MM.1S (cell line): ENCODE measurements at regions not wholly inside any gene's neighbourhood (a gene's known extent, or its start where the extent isn't known, plus 50 kb on each side); places are given as distances from the start of the nearest gene placed in this dataset.

Experiments
- EZH2 ChIP-seq: fragments of 300-600 bp; sonication (generic); optimal IDR thresholded peaks from 2 replicates; pipeline ENCODE3; 2017; ENCODE audit warnings: low read depth, mild to moderate bottlenecking, antibody characterized with exemption, low read length, mixed read lengths
- EZH2phosphoT487 ChIP-seq: fragments of 300-600 bp; sonication (generic); IDR thresholded peaks from 2 replicates; pipeline ENCODE4 v1.6.1; 2018; ENCODE audit warnings: antibody characterized with exemption, low read length
- TF ChIP-seq, protein P1 (sequence below): fragments of 300-600 bp; sonication (generic); IDR thresholded peaks from 2 replicates; pipeline ENCODE4 v1.5.1; 2016; ENCODE audit warnings: antibody characterized with exemption, low read length, mixed read lengths

DNA sequence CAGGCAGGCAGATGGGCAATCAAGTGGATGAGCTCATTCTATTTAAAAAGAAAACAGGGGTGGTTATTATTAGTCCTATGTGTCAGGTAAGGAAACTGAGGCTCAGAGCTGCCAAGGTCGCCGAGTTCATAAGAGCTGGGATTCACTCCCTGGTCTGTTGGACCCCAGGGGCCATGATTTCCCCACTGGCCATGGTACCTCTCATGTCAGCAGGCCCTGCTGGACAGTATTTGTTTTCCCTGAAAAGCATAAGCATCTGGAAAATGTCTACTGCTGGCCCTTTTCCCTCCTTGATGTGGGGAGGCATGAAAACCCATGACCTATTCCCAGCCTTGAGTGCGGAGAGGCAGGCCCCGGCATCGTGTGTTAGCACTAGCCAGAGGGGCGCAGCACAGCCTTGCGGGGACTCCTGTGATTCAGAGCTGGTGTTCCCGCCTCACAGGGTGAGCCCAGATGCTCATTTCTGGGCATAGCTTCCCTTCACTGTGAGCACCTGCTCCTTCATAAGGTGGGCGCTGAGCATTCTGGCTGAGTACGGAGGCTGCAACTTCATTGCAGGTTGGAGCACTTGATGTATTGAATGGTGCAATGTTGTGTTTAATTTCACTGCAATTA is 617.5 kb downstream of the PTPRU start:
- TF ChIP-seq, protein P1, sequence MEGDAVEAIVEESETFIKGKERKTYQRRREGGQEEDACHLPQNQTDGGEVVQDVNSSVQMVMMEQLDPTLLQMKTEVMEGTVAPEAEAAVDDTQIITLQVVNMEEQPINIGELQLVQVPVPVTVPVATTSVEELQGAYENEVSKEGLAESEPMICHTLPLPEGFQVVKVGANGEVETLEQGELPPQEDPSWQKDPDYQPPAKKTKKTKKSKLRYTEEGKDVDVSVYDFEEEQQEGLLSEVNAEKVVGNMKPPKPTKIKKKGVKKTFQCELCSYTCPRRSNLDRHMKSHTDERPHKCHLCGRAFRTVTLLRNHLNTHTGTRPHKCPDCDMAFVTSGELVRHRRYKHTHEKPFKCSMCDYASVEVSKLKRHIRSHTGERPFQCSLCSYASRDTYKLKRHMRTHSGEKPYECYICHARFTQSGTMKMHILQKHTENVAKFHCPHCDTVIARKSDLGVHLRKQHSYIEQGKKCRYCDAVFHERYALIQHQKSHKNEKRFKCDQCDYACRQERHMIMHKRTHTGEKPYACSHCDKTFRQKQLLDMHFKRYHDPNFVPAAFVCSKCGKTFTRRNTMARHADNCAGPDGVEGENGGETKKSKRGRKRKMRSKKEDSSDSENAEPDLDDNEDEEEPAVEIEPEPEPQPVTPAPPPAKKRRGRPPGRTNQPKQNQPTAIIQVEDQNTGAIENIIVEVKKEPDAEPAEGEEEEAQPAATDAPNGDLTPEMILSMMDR: no peak
- no peak for TF ChIP-seq EZH2phosphoT487
- no peak for TF ChIP-seq EZH2
